Fibroblast of lung (primary cell): ENCODE measurements at regions not wholly inside any gene's neighbourhood (a gene's known extent, or its start where the extent isn't known, plus 50 kb on each side); places are given as distances from the start of the nearest gene placed in this dataset.

Experiments
- CTCF ChIP-seq, 2 donors: IDR thresholded peaks in 1 of 2; conservative IDR thresholded peaks in 1 of 2; 1 replicate in 1 of 2; 2 replicates in 1 of 2; pipeline ENCODE4 v1.5.1; 2011 to 2012; ENCODE audit warnings: low read length in 2 of 2, control low read depth in 1 of 2, inconsistent platforms in 1 of 2, low read depth in 1 of 2, mild to moderate bottlenecking in 1 of 2
- EZH2 ChIP-seq: IDR thresholded peaks from 2 replicates; pipeline ENCODE4 v1.5.1; 2012; ENCODE audit warnings: low read length, control low read depth, mild to moderate bottlenecking; ENCODE audit errors: missing control alignments

GRCh38 chr1:221947731-221948130, 205.8 kb upstream of the DUSP10 start:
- TF ChIP-seq CTCF (conservative IDR thresholded peaks at IDR 0.05 in 1 of 2, IDR thresholded peaks at IDR 0.05 in 1 of 2; ENCODE audit: low read depth in 1 of 2, low read length in 2 of 2) = no peak
- no peak for TF ChIP-seq EZH2
